GM12891 (cell line): ENCODE measurements at regions not wholly inside any gene's neighbourhood (a gene's known extent, or its start where the extent isn't known, plus 50 kb on each side); places are given as distances from the start of the nearest gene placed in this dataset.

Source experiments
- POLR2A ChIP-seq: IDR thresholded peaks from 2 replicates; pipeline ENCODE4 v1.6.1; 2011; ENCODE audit warnings: low read depth, low read length, control low read depth
- POLR2AphosphoS5 ChIP-seq: IDR thresholded peaks from 2 replicates; pipeline ENCODE4 v1.6.1; 2011; ENCODE audit warnings: low read depth, low read length, control low read depth
- TAF1 ChIP-seq: IDR thresholded peaks from 2 replicates; pipeline ENCODE4 v1.6.1; 2011; ENCODE audit warnings: low read depth, low read length, control low read depth

- TF ChIP-seq POLR2A = no peak
- TF ChIP-seq TAF1 = no peak
- TF ChIP-seq POLR2AphosphoS5 = no peak
Measured at GRCh38 chr2:2892378-2892777, 485.2 kb downstream of the EIPR1 start.
